GM12878 (cell line): ENCODE measurements at regions not wholly inside any gene's neighbourhood (a gene's known extent, or its start where the extent isn't known, plus 50 kb on each side); places are given as distances from the start of the nearest gene placed in this dataset.
"Not testable (repeated sequence)": the region's sequence is repeated elsewhere in the genome, so short reads cannot be mapped to it uniquely, and the experiment has no call there.

Experiments
- ATAC-seq: fragments of 200-7000 bp; cut with Tn5 transposase; 3 replicates; pipeline ENCODE4 v1.9.1; 2020; ENCODE audit warnings: mild to moderate bottlenecking, moderate library complexity
- BruUV-seq: library from RNA; stranded (reverse); fragments of 400-500 nt; replicated peaks from 2 replicates; lab custom pipeline; 2021; lab: Mats Ljungman, UMichigan
- CTCF ChIA-PET: fragments of 300-600 bp; sonication (Branson Sonifier 250); formaldehyde crosslinking; extraction: SDS; loops from one replicate; lab custom pipeline; 2021; ENCODE audit warnings: inconsistent platforms; lab: Yijun Ruan, JAX
- POLR2A ChIA-PET: fragments of 350-600 bp; formaldehyde crosslinking; extraction: SDS; loops from one replicate; lab custom pipeline; 2021; ENCODE audit warnings: inconsistent platforms; lab: Charles Lee
- RAD21 ChIA-PET: fragments of 300-600 bp; sonication (Branson Sonifier 250); formaldehyde crosslinking; loops from one replicate; lab custom pipeline; 2023; ENCODE audit warnings: antibody characterized with exemption; ENCODE audit not compliant: unreplicated experiment; lab: Charles Lee
- SMC1A ChIA-PET: fragments of 300-600 bp; sonication (Branson Sonifier 250); formaldehyde crosslinking; loops from one replicate; lab custom pipeline; 2023; ENCODE audit not compliant: unreplicated experiment, uncharacterized antibody; lab: Charles Lee
- DNase-seq: peaks from one replicate; pipeline ENCODE4 v3.0.0-alpha.2; 2011; ENCODE audit warnings: low read depth, low spot score
- FAIRE-seq: peaks from 3 replicates; lab custom pipeline; 2011; peaks lifted over from hg19 to GRCh38; lab: Jason Lieb, UNC
- H2AFZ ChIP-seq: 2 replicates; pipeline ENCODE4 v1.6.0; 2011; ENCODE audit warnings: low read depth, low read length, control low read depth; ENCODE audit not compliant: control insufficient read depth
- H3K27ac ChIP-seq: 2 replicates; pipeline ENCODE4 v1.5.1; 2011; ENCODE audit warnings: control low read depth; ENCODE audit not compliant: control insufficient read depth, insufficient read depth
- H3K27me3 ChIP-seq, 2 experiments: replicated peaks in 1 of 2; 2 replicates each; pipeline versions ENCODE4 v1.6.0 to v1.6.1; 2011; ENCODE audit warnings: low read length in 1 of 2; ENCODE audit not compliant: control insufficient read depth in 2 of 2, insufficient read depth in 2 of 2
- H3K36me3 ChIP-seq, 2 experiments: 2 replicates each; pipeline ENCODE4 v1.5.1; 2011; ENCODE audit warnings: low read length in 1 of 2; ENCODE audit not compliant: control insufficient read depth in 2 of 2, insufficient read depth in 2 of 2
- H3K4me1 ChIP-seq: 2 replicates; pipeline ENCODE4 v1.6.1; 2011; ENCODE audit warnings: mild to moderate bottlenecking, low read length, moderate library complexity, mixed read lengths; ENCODE audit not compliant: control insufficient read depth, insufficient read depth
- H3K4me2 ChIP-seq: 2 replicates; pipeline ENCODE4 v1.6.0; 2011; ENCODE audit warnings: control low read depth; ENCODE audit not compliant: control insufficient read depth, insufficient read depth
- H3K4me3 ChIP-seq: fragments of 200-600 bp; sonication (generic); 2 replicates; pipeline ENCODE4 v1.5.1; 2016
- H3K79me2 ChIP-seq: 2 replicates; pipeline ENCODE4 v1.6.0; 2011; ENCODE audit warnings: low read length; ENCODE audit not compliant: control insufficient read depth, insufficient read depth
- H3K9ac ChIP-seq: 2 replicates; pipeline ENCODE4 v1.8.0; 2011; ENCODE audit warnings: low read length, control low read depth, mixed read lengths; ENCODE audit not compliant: control insufficient read depth, insufficient read depth
- H3K9me3 ChIP-seq: replicated peaks from 3 replicates; pipeline ENCODE4 v1.5.1; 2011; ENCODE audit warnings: mild to moderate bottlenecking, low read length; ENCODE audit not compliant: control insufficient read depth, insufficient read depth
- H4K20me1 ChIP-seq: 2 replicates; pipeline ENCODE4 v1.6.0; 2011; ENCODE audit not compliant: control insufficient read depth, insufficient read depth
- CTCF ChIP-seq, 3 experiments: IDR thresholded peaks in 2 of 3; conservative IDR thresholded peaks in 1 of 3; 2 replicates each; pipeline ENCODE4 v1.5.1; 2011; ENCODE audit warnings: low read depth in 3 of 3, low read length in 3 of 3, mild to moderate bottlenecking in 3 of 3, control low read depth in 2 of 3, moderate library complexity in 2 of 3, inconsistent platforms in 1 of 3, mixed read lengths in 1 of 3; ENCODE audit not compliant: control insufficient read depth in 2 of 3, insufficient read depth in 1 of 3; ENCODE audit errors: extremely low read depth in 1 of 3
- MEF2B ChIP-seq: fragments of 450-650 bp; IDR thresholded peaks from 2 replicates; pipeline ENCODE4 v1.6.1; 2018; ENCODE audit warnings: mild to moderate bottlenecking, moderate library complexity; ENCODE audit not compliant: partially characterized antibody, poor library complexity, severe bottlenecking
- NFXL1 ChIP-seq: fragments of 450-650 bp; IDR thresholded peaks from 2 replicates; pipeline ENCODE4 v1.6.1; 2017; ENCODE audit warnings: antibody characterized with exemption, mild to moderate bottlenecking, borderline replicate concordance
- PAX5 ChIP-seq: IDR thresholded peaks from 2 replicates; pipeline ENCODE4 v1.6.1; 2011; ENCODE audit warnings: low read depth, low read length, borderline replicate concordance
- PML ChIP-seq: IDR thresholded peaks from 2 replicates; pipeline ENCODE4 v1.6.1; 2012; ENCODE audit warnings: low read length, inconsistent platforms
- POU2F2 ChIP-seq: IDR thresholded peaks from 3 replicates; pipeline ENCODE4 v1.6.1; 2011; ENCODE audit warnings: low read depth, mild to moderate bottlenecking, low read length, borderline replicate concordance
- RAD51 ChIP-seq: fragments of 450-650 bp; IDR thresholded peaks from 2 replicates; pipeline ENCODE4 v1.6.1; 2016; ENCODE audit warnings: moderate library complexity, mild to moderate bottlenecking, inconsistent platforms
- SREBF2 ChIP-seq: IDR thresholded peaks from 2 replicates; pipeline ENCODE4 v1.6.1; 2012; ENCODE audit warnings: mild to moderate bottlenecking, low read length
- ZBED1 ChIP-seq: IDR thresholded peaks from 2 replicates; pipeline ENCODE4 v1.6.1; 2016; ENCODE audit warnings: borderline replicate concordance
- ZBTB33 ChIP-seq: fragments of 450-650 bp; IDR thresholded peaks from 2 replicates; pipeline ENCODE4 v1.6.1; 2017; ENCODE audit warnings: mild to moderate bottlenecking
- ZZZ3 ChIP-seq: IDR thresholded peaks from 2 replicates; pipeline ENCODE4 v1.6.1; 2011; ENCODE audit warnings: low read depth; ENCODE audit not compliant: control insufficient read depth, insufficient read length
- WGBS: methylation state at CpG from one replicate; pipeline ENCODE4 v1.1.6; 2016; ENCODE audit warnings: low lambda C conversion rate; ENCODE audit not compliant: insufficient replicate concordance, insufficient coverage; ENCODE audit errors: missing lambda C conversion rate; 5-methylcytosine and 5-hydroxymethylcytosine counted together
- in situ Hi-C: fragments of 300-500 bp; cut with MboI; formaldehyde crosslinking; loops from 9 replicates; pipeline ENCODE4 v1.14.3; 2018; ENCODE audit warnings: mixed read lengths
- intact Hi-C: fragments of 100-400 bp; cut with micrococcal nuclease; formaldehyde crosslinking; loops from one replicate; pipeline ENCODE4 v1.14.2; 2022; ENCODE audit not compliant: unreplicated experiment

GRCh38 chr10:44278837-44279324, 106.0 kb downstream of the CXCL12 start:
- Histone ChIP-seq H3K27me3 (no peaks in the 10 kb centered on the region), H3K9ac (no peak overlapping the region), H3K79me2 (no peaks in the 10 kb centered on the region), H3K4me2 (no peak overlapping the region), H3K9me3 (no peaks in the 10 kb centered on the region), H4K20me1 (no peaks in the 10 kb centered on the region), H3K4me1 (no peaks in the 10 kb centered on the region), H3K27ac (no peak overlapping the region), H2AFZ (no peak overlapping the region), H3K4me3 (no peak overlapping the region), H3K36me3 (no peaks in the 10 kb centered on the region)
- 40% methylated on average over 5 of the region's 5 CpGs for WGBS
- no peak for TF ChIP-seq PAX5
- no peak for TF ChIP-seq PML
- no peak for TF ChIP-seq ZZZ3
- no peak for TF ChIP-seq NFXL1
- no peak for TF ChIP-seq ZBED1
- TF ChIP-seq ZBTB33 = no peak
- TF ChIP-seq CTCF (IDR thresholded peaks at IDR 0.05 in 2 of 3, conservative IDR thresholded peaks at IDR 0.05 in 1 of 3; ENCODE audit: control insufficient read depth in 2 of 3, extremely low read depth in 1 of 3, insufficient read depth in 1 of 3, low read depth in 3 of 3, low read length in 3 of 3) = no peak
- TF ChIP-seq RAD51 = no peak
- TF ChIP-seq POU2F2 = no peak
- no peak for TF ChIP-seq MEF2B
- TF ChIP-seq SREBF2 = no peak
- no TSS peak for BruUV-seq
- in situ Hi-C loops (no loop called here), intact Hi-C loops (no loop called here)
- FAIRE-seq (no peak), ATAC-seq (no peak), DNase-seq (no peak)
- ChIA-PET CTCF (interaction anchor here (0.7 kb wide), 1 partner anchor 109 kb away, joined by 4 read pairs; no protein-coding TSS in a partner anchor), SMC1A (interaction anchor here (1.9 kb wide), 1 partner anchor 11 kb away, joined by 5 read pairs; no protein-coding TSS in a partner anchor), RAD21 (interaction anchor here (1.1 kb wide), 1 partner anchor 108 kb away, joined by 4 read pairs; no protein-coding TSS in a partner anchor), POLR2A (no interaction called here)

- BruUV-seq, ATAC-seq, H3K27ac ChIP-seq, in situ Hi-C loops, H2AFZ ChIP-seq, H3K36me3 ChIP-seq, H3K79me2 ChIP-seq, DNase-seq, H3K4me3 ChIP-seq, H3K9me3 ChIP-seq, H4K20me1 ChIP-seq, intact Hi-C loops, H3K27me3 ChIP-seq, RAD21 ChIA-PET, POLR2A ChIA-PET, CTCF ChIA-PET, H3K9ac ChIP-seq, FAIRE-seq, H3K4me2 ChIP-seq, SMC1A ChIA-PET: not testable (repeated sequence)
- WGBS = 60% methylated on average over 12 of the region's 16 CpGs
- peaks cover 14% of the 10 kb centered on the region for H3K4me1 ChIP-seq
Observed at GRCh38 chr10:44268435-44268948, 116.4 kb downstream of the CXCL12 start.
